ENCODE measurements at regions not wholly inside any gene's neighbourhood (a gene's known extent, or its start where the extent isn't known, plus 50 kb on each side); places are given as distances from the start of the nearest gene placed in this dataset.

- TF ChIP-seq CTCF (IDR thresholded peaks at IDR 0.05; ENCODE audit: low read depth, low read length), result no peak
- no peak for TF ChIP-seq EZH2phosphoT487 (IDR thresholded peaks at IDR 0.05; ENCODE audit: low read depth)
These were observed 415.9 kb downstream of the BCOR start for GRCh38 chrX:39681885-39682284.

Measured in OCI-LY3 (cell line).